ENCODE measurements at regions not wholly inside any gene's neighbourhood (a gene's known extent, or its start where the extent isn't known, plus 50 kb on each side); places are given as distances from the start of the nearest gene placed in this dataset.

- no peak for DNase-seq
- H3K27ac Mint-ChIP-seq = no peak overlapping the region
- H3K4me3 Mint-ChIP-seq = no peak overlapping the region
- no peaks in the 10 kb centered on the region for H3K36me3 Mint-ChIP-seq
- H3K9me3 Mint-ChIP-seq = peaks cover 4% of the 10 kb centered on the region
- H3K4me1 Mint-ChIP-seq = no peaks in the 10 kb centered on the region
- peaks cover 3% of the 10 kb centered on the region for H3K27me3 Mint-ChIP-seq
- CTCF ChIA-PET = no interaction called here
Observed at GRCh38 chr6:140905050-140905449, 1227.7 kb upstream of the GJE1 start.

- CTCF ChIA-PET = no interaction called here
- no peak overlapping the region for H3K27ac Mint-ChIP-seq
- no peaks in the 10 kb centered on the region for H3K36me3 Mint-ChIP-seq
- H3K4me1 Mint-ChIP-seq = no peaks in the 10 kb centered on the region
- H3K27me3 Mint-ChIP-seq = no peaks in the 10 kb centered on the region
- peaks cover 4% of the 10 kb centered on the region for H3K9me3 Mint-ChIP-seq
- DNase-seq = no peak
- no peak overlapping the region for H3K4me3 Mint-ChIP-seq
Observed at GRCh38 chr6:140897804-140898573, 1234.7 kb upstream of the GJE1 start.

GRCh38 chr6:140897349-140897748 is 1235.4 kb upstream of the GJE1 start:
- no peak for DNase-seq
- Mint-ChIP-seq H3K27me3 (no peaks in the 10 kb centered on the region), H3K36me3 (no peaks in the 10 kb centered on the region), H3K4me1 (no peaks in the 10 kb centered on the region), H3K9me3 (peaks cover 4% of the 10 kb centered on the region), H3K4me3 (no peak overlapping the region), H3K27ac (no peak overlapping the region)
- CTCF ChIA-PET = no interaction called here

- H3K27me3 Mint-ChIP-seq = no peaks in the 10 kb centered on the region
- CTCF ChIA-PET = no interaction called here
- no peaks in the 10 kb centered on the region for H3K9me3 Mint-ChIP-seq
- H3K4me3 Mint-ChIP-seq = no peak overlapping the region
- no peak for DNase-seq
- H3K4me1 Mint-ChIP-seq = no peaks in the 10 kb centered on the region
- no peak overlapping the region for H3K27ac Mint-ChIP-seq
- no peaks in the 10 kb centered on the region for H3K36me3 Mint-ChIP-seq
Observed at GRCh38 chr6:140893432-140893831, 1239.3 kb upstream of the GJE1 start.

GRCh38 chr6:140879946-140880345 is 1252.8 kb upstream of the GJE1 start:
- no peaks in the 10 kb centered on the region for H3K36me3 Mint-ChIP-seq
- CTCF ChIA-PET = no interaction called here

GRCh38 chr6:140874066-140874465 is 1258.7 kb upstream of the GJE1 start:
- Mint-ChIP-seq H3K4me3 (no peak overlapping the region), H3K36me3 (no peaks in the 10 kb centered on the region), H3K27me3 (no peaks in the 10 kb centered on the region), H3K9me3 (no peaks in the 10 kb centered on the region), H3K4me1 (no peaks in the 10 kb centered on the region), H3K27ac (no peak overlapping the region)
- CTCF ChIA-PET = no interaction called here
- DNase-seq = no peak

More at GRCh38 chr6:140879946-140880345, 1252.8 kb upstream of the GJE1 start:
- Mint-ChIP-seq H3K9me3 (no peaks in the 10 kb centered on the region), H3K27ac (no peak overlapping the region), H3K4me1 (no peaks in the 10 kb centered on the region), H3K27me3 (no peaks in the 10 kb centered on the region), H3K4me3 (no peak overlapping the region)
- DNase-seq = no peak

- H3K36me3 Mint-ChIP-seq = no peaks in the 10 kb centered on the region
- DNase-seq = no peak
Observed at GRCh38 chr6:140872885-140873284, 1259.8 kb upstream of the GJE1 start.

GRCh38 chr6:140871911-140872310 is 1260.8 kb upstream of the GJE1 start:
- no peaks in the 10 kb centered on the region for H3K4me1 Mint-ChIP-seq
- H3K4me3 Mint-ChIP-seq = no peak overlapping the region
- H3K27me3 Mint-ChIP-seq = no peaks in the 10 kb centered on the region
- CTCF ChIA-PET = no interaction called here
- no peak for DNase-seq
- no peaks in the 10 kb centered on the region for H3K36me3 Mint-ChIP-seq
- H3K9me3 Mint-ChIP-seq = no peaks in the 10 kb centered on the region
- H3K27ac Mint-ChIP-seq = no peak overlapping the region

More at GRCh38 chr6:140872885-140873284, 1259.8 kb upstream of the GJE1 start:
- Mint-ChIP-seq H3K27me3 (no peaks in the 10 kb centered on the region), H3K4me1 (no peaks in the 10 kb centered on the region), H3K4me3 (no peak overlapping the region), H3K27ac (no peak overlapping the region), H3K9me3 (no peaks in the 10 kb centered on the region)
- CTCF ChIA-PET = no interaction called here

- H3K4me1 Mint-ChIP-seq = no peaks in the 10 kb centered on the region
- no peak overlapping the region for H3K4me3 Mint-ChIP-seq
- no peak for DNase-seq
- CTCF ChIA-PET = no interaction called here
- no peak overlapping the region for H3K27ac Mint-ChIP-seq
- no peaks in the 10 kb centered on the region for H3K9me3 Mint-ChIP-seq
- H3K36me3 Mint-ChIP-seq = no peaks in the 10 kb centered on the region
- no peaks in the 10 kb centered on the region for H3K27me3 Mint-ChIP-seq
Observed at GRCh38 chr6:140867336-140867735, 1265.4 kb upstream of the GJE1 start.

GRCh38 chr6:140858381-140858971 is 1274.2 kb upstream of the GJE1 start:
- no peaks in the 10 kb centered on the region for H3K36me3 Mint-ChIP-seq
- H3K27me3 Mint-ChIP-seq = no peaks in the 10 kb centered on the region
- H3K4me3 Mint-ChIP-seq = no peak overlapping the region
- no peaks in the 10 kb centered on the region for H3K9me3 Mint-ChIP-seq
- CTCF ChIA-PET = no interaction called here
- H3K27ac Mint-ChIP-seq = no peak overlapping the region
- DNase-seq = no peak
- H3K4me1 Mint-ChIP-seq = no peaks in the 10 kb centered on the region

- no peak overlapping the region for H3K4me3 Mint-ChIP-seq
- H3K27ac Mint-ChIP-seq = no peak overlapping the region
- no peak for DNase-seq
- no peaks in the 10 kb centered on the region for H3K27me3 Mint-ChIP-seq
- no peaks in the 10 kb centered on the region for H3K9me3 Mint-ChIP-seq
- H3K36me3 Mint-ChIP-seq = no peaks in the 10 kb centered on the region
- H3K4me1 Mint-ChIP-seq = no peaks in the 10 kb centered on the region
- CTCF ChIA-PET = no interaction called here
Observed at GRCh38 chr6:140857739-140858380, 1274.9 kb upstream of the GJE1 start.

GRCh38 chr6:140855520-140855919 is 1277.2 kb upstream of the GJE1 start:
- no peaks in the 10 kb centered on the region for H3K36me3 Mint-ChIP-seq
- no peak for DNase-seq
- no peaks in the 10 kb centered on the region for H3K4me1 Mint-ChIP-seq
- H3K9me3 Mint-ChIP-seq = no peaks in the 10 kb centered on the region
- H3K4me3 Mint-ChIP-seq = no peak overlapping the region
- no peaks in the 10 kb centered on the region for H3K27me3 Mint-ChIP-seq
- CTCF ChIA-PET = no interaction called here
- H3K27ac Mint-ChIP-seq = no peak overlapping the region

GRCh38 chr6:140854318-140854717 is 1278.4 kb upstream of the GJE1 start:
- Mint-ChIP-seq H3K27me3 (no peaks in the 10 kb centered on the region), H3K9me3 (no peaks in the 10 kb centered on the region), H3K4me3 (no peak overlapping the region), H3K4me1 (no peaks in the 10 kb centered on the region), H3K27ac (no peak overlapping the region), H3K36me3 (no peaks in the 10 kb centered on the region)
- CTCF ChIA-PET = no interaction called here
- DNase-seq = no peak

- CTCF ChIA-PET = no interaction called here
- Mint-ChIP-seq H3K4me3 (no peak overlapping the region), H3K27ac (no peak overlapping the region), H3K36me3 (no peaks in the 10 kb centered on the region), H3K27me3 (no peaks in the 10 kb centered on the region), H3K9me3 (no peaks in the 10 kb centered on the region), H3K4me1 (no peaks in the 10 kb centered on the region)
- DNase-seq = no peak
Observed at GRCh38 chr6:140850438-140850837, 1282.3 kb upstream of the GJE1 start.

GRCh38 chr6:140849456-140849855 is 1283.3 kb upstream of the GJE1 start:
- no peaks in the 10 kb centered on the region for H3K4me1 Mint-ChIP-seq
- no peaks in the 10 kb centered on the region for H3K9me3 Mint-ChIP-seq
- DNase-seq = no peak
- no peak overlapping the region for H3K27ac Mint-ChIP-seq
- CTCF ChIA-PET = no interaction called here
- no peak overlapping the region for H3K4me3 Mint-ChIP-seq
- no peaks in the 10 kb centered on the region for H3K27me3 Mint-ChIP-seq
- no peaks in the 10 kb centered on the region for H3K36me3 Mint-ChIP-seq
